Ascending aorta (tissue), 2 donors: ENCODE measurements at regions not wholly inside any gene's neighbourhood (a gene's known extent, or its start where the extent isn't known, plus 50 kb on each side); places are given as distances from the start of the nearest gene placed in this dataset.

Experiments used
- DNase-seq, 2 donors: peaks; one replicate each; pipeline ENCODE4 v3.0.0-alpha.2; 2019; ENCODE audit warnings: low spot score in 2 of 2
- H3K27ac ChIP-seq, 2 donors: fragments of 200-600 bp; sonication (generic); one replicate each; pipeline ENCODE4 v1.5.1; 2016 to 2017; ENCODE audit warnings: mild to moderate bottlenecking in 1 of 2
- H3K27me3 ChIP-seq: fragments of 200-600 bp; sonication (generic); one replicate; pipeline ENCODE4 v1.5.1; 2017
- H3K36me3 ChIP-seq, 2 donors: fragments of 200-600 bp; sonication (generic); one replicate each; pipeline ENCODE4 v1.5.1; 2016
- H3K4me1 ChIP-seq, 2 donors: fragments of 200-600 bp; sonication (generic); one replicate each; pipeline ENCODE4 v1.5.1; 2016 to 2017; ENCODE audit warnings: mild to moderate bottlenecking in 1 of 2
- H3K4me3 ChIP-seq, 2 donors: fragments of 200-600 bp; sonication (generic); one replicate each; pipeline ENCODE4 v1.5.1; 2016 to 2017; ENCODE audit warnings: mild to moderate bottlenecking in 1 of 2
- H3K9me3 ChIP-seq, 2 donors: fragments of 200-600 bp; sonication (generic); one replicate each; pipeline ENCODE4 v1.5.1; 2016
- CTCF ChIP-seq, 3 experiments: fragments of 200-600 bp in 2 of 3; fragments of 450-650 bp in 1 of 3; sonication (generic) in 2 of 3; IDR thresholded peaks; one replicate each; pipeline ENCODE4 v1.5.1; 2016 to 2019; ENCODE audit warnings: antibody characterized with exemption in 3 of 3, mild to moderate bottlenecking in 1 of 3, moderate library complexity in 1 of 3
- intact Hi-C: fragments of 100-400 bp; cut with DNase I; formaldehyde crosslinking; loops from one replicate; pipeline ENCODE4 v1.15.1; 2023

GRCh38 chr10:84820596-84820995 is 492.2 kb downstream of the CCSER2 start:
- Histone ChIP-seq H3K9me3 (no peaks in the 10 kb centered on the region), H3K4me3 (no peak overlapping the region), H3K27ac (no peak overlapping the region), H3K4me1 (no peaks in the 10 kb centered on the region), H3K27me3 (no peaks in the 10 kb centered on the region), H3K36me3 (no peaks in the 10 kb centered on the region)
- no peak for DNase-seq
- intact Hi-C loops = no loop called here
- no peak for TF ChIP-seq CTCF (IDR thresholded peaks at IDR 0.05)

- Histone ChIP-seq H3K4me3 (no peak overlapping the region), H3K9me3 (no peaks in the 10 kb centered on the region), H3K36me3 (no peaks in the 10 kb centered on the region), H3K27ac (no peak overlapping the region), H3K27me3 (no peaks in the 10 kb centered on the region), H3K4me1 (no peaks in the 10 kb centered on the region)
- intact Hi-C loops = no loop called here
- TF ChIP-seq CTCF (IDR thresholded peaks at IDR 0.05) = no peak
- DNase-seq = no peak
Measured at GRCh38 chr10:84822931-84823630, 494.7 kb downstream of the CCSER2 start.

- H3K4me1 ChIP-seq = no peaks in the 10 kb centered on the region
- H3K4me3 ChIP-seq = no peak overlapping the region
- H3K27me3 ChIP-seq = no peaks in the 10 kb centered on the region
- TF ChIP-seq CTCF (IDR thresholded peaks at IDR 0.05) = no peak
- no peaks in the 10 kb centered on the region for H3K36me3 ChIP-seq
- no peak overlapping the region for H3K27ac ChIP-seq
- H3K9me3 ChIP-seq = no peaks in the 10 kb centered on the region
- DNase-seq = no peak
- intact Hi-C loops = no loop called here
Measured at GRCh38 chr10:84824525-84824924, 496.1 kb downstream of the CCSER2 start.

- H3K4me1 ChIP-seq = no peaks in the 10 kb centered on the region
- no peak for TF ChIP-seq CTCF (IDR thresholded peaks at IDR 0.05)
- H3K27me3 ChIP-seq = no peaks in the 10 kb centered on the region
- intact Hi-C loops = no loop called here
- no peaks in the 10 kb centered on the region for H3K9me3 ChIP-seq
- H3K27ac ChIP-seq = no peak overlapping the region
- DNase-seq = no peak
- H3K36me3 ChIP-seq = no peaks in the 10 kb centered on the region
- H3K4me3 ChIP-seq = no peak overlapping the region
Measured at GRCh38 chr10:84825330-84825729, 496.9 kb downstream of the CCSER2 start.

GRCh38 chr10:84826704-84827103 is 498.3 kb downstream of the CCSER2 start:
- TF ChIP-seq CTCF (IDR thresholded peaks at IDR 0.05) = no peak
- Histone ChIP-seq H3K4me3 (no peak overlapping the region), H3K27ac (no peak overlapping the region), H3K4me1 (no peaks in the 10 kb centered on the region), H3K9me3 (no peaks in the 10 kb centered on the region), H3K36me3 (no peaks in the 10 kb centered on the region), H3K27me3 (no peaks in the 10 kb centered on the region)
- intact Hi-C loops = no loop called here
- DNase-seq = no peak

- no peaks in the 10 kb centered on the region for H3K27me3 ChIP-seq
- TF ChIP-seq CTCF (IDR thresholded peaks at IDR 0.05) = no peak
- H3K36me3 ChIP-seq = no peaks in the 10 kb centered on the region
- H3K9me3 ChIP-seq = no peaks in the 10 kb centered on the region
- H3K4me3 ChIP-seq = no peak overlapping the region
- no peak for DNase-seq
- H3K27ac ChIP-seq = no peak overlapping the region
- H3K4me1 ChIP-seq = no peaks in the 10 kb centered on the region
- intact Hi-C loops = no loop called here
Measured at GRCh38 chr10:84829131-84829530, 500.7 kb downstream of the CCSER2 start.
